Stimulated activated CD4-positive, alpha-beta T cell treated with anti-CD3 and anti-CD28 coated beads, Interleukin-1b, Interleukin-23, amount 100 ng/mL, for 4 hours (primary cell): ENCODE measurements at regions not wholly inside any gene's neighbourhood (a gene's known extent, or its start where the extent isn't known, plus 50 kb on each side); places are given as distances from the start of the nearest gene placed in this dataset.

Experiments used
- DNase-seq, 2 donors: peaks; one replicate each; pipeline ENCODE4 v3.0.0-alpha.2; 2020; ENCODE audit warnings: low read depth in 2 of 2

DNA sequence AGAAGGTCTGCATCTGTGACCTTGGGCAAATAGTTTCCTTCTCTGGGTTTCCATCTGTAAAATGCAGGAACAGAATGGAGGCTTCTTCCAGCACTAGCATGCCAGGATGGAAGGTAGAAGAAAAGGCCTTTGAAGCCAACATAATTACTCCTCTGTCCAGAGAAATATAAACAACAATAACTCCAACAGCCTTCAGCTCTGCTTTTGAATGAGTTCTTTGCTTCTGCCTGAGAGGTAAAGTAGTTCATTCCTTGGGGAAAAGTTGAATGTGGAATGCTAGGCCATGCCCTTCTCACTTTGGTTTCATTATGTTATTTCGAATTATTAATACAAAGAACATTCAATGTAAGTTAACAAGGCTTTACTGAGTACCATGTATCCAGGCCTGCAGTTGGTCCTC, 61.2 kb upstream of the BLID start:
- no peak for DNase-seq

DNA sequence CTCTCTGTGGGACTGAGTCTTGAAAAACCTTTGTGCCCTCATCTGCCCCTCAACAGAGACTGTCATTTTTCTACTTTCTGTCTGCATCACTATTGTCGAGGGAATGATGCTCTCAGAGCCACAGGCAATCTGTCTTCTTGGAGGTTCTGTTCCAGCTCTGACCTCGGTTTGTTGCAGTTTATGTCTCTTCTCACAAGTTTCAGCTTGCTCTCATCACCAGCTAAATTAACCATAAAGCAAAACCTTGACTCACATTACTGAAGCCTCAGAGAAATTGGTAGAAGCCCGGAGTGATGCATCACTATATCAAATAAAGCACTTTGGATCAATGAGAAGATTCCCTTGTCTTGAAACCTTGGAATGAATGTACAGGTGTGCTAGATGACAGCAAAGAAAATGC, 60.6 kb upstream of the BLID start:
- DNase-seq, result no peak

DNA sequence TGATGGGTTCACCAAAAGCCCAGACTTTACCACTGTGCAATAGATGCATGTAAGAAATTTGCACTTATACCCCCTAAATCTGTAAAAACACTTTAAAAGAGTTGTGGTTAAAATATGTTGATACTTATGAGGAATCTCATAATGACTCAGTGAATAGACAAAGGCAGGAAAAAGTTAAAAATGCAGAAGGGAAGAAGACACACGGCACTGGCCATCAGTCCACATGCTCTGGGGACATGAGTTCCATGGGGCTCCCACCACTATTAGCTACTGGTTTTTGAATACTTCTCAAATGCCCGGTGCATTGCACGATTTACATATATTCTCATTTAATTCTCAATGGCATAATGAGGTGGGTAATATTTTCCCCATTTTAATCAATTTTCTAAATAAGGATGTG, 59.3 kb upstream of the BLID start:
- no peak for DNase-seq

DNA sequence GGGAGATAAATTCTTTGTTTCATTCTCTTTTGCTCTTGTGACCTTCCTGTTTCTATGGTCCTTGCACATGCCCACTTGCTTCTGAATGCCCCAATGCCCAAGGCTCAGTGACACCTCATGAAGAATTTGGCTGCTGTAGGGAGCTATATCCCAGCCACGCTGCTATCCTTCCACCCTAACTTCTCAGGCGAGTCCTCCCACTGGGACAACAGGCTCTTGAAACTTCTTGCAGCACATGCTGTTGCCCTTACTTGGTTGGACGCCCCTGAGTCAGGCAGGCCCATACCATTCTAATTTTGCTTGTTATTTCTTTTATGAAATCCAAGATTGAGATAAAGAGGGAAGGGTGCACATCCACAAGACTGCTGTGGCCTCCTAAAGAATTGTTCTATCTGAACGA, 57.6 kb upstream of the BLID start:
- no peak for DNase-seq

DNA sequence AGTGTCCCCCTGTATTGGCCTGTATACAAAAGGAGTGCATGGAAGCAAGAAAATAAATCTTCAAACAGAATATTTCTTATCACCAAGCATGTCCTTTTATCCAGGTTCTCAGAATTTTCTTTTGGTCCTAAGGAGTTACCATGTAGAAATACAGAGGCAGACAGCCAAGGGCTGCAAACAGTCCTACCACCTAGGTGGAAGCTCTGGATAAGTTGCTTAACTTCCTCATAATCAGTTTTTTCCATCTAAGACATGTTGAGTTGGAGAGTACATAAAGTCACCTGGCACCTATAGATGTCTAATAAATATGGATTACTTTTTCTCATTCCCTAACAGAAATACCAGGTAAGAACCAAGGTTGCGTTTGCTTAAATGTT, 57.0 kb upstream of the BLID start:
- no peak for DNase-seq

DNA sequence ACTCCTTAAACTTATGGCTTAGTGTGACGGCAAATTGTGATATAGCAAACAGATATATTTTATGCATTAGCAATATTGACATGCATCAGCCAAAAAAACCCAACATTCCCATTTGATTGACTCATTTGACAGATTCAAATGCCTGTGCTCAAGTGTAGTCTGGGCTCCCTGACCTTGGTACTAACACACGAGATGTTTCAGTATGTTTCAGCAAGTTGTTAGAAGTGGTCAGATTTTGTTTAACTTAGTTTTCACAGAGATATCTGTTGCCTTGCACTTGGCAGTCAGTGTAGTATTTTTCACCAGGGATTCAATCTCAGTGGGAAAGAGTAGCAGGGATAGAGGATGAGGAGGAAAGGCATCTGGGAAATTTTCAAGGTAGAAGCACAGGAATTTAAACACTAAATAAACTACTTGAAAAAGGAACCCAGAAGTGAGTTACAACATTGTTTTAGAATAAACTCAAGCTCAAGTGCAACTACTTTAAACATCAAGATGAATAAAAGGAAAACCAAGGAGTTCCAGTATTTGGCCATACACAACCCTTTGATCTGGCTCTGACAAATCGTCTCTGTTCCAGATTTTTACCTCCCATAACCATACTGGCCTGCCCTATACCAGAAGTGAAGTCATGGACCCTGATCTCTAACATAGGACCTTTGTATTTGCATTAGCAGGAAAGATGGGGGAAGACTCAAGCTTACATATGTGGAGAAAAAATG, 56.5 kb upstream of the BLID start:
- no peak for DNase-seq

DNA sequence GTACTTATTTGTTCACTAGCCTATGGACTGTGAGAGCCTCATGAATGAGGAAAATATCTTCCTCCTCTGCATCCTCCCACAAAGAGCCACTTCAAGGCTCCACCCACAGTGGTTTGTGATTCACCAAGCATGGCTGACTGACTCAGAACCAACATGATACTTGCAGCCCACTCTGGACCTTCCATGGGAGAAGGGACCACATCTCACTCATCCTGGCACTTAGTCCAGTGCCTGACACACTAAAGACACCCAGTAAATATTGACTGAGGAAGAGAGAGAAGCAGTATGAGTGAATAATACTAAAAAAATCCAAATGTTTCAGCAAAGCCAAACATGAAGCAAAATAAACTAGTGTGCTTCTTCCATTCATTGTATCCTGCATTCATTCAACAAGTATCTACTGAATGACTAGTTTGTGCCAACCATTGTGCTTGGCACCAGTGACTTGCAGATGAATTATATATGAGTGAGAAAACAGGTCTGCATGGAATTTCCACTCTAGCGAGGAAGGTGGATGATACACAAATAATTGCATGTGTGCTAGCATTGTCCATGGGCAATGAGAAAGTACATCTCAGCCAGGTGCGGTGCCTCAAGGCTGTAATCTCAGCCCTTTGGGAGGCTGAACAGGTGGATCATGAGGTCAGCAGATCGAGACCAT, 54.9 kb upstream of the BLID start:
- DNase-seq, result no peak

DNA sequence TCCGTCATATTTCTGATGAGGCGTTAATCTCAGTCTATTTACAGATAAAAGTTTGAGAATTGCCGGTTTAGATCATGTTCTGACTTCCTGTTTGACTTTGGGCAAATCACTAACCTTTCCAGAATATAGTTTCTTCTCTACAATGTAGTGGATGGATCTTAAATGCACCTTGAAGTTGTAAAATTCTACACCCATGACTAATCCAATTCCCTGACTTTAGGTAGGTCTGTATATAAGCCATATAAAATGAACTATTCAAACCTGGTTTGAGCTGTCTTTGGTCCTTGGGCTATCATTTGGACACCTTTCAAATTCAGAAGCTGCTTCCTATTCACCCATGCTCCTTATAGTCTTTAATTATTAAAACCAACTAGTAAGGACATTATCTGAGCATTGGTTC, 52.2 kb upstream of the BLID start:
- DNase-seq, result no peak

DNA sequence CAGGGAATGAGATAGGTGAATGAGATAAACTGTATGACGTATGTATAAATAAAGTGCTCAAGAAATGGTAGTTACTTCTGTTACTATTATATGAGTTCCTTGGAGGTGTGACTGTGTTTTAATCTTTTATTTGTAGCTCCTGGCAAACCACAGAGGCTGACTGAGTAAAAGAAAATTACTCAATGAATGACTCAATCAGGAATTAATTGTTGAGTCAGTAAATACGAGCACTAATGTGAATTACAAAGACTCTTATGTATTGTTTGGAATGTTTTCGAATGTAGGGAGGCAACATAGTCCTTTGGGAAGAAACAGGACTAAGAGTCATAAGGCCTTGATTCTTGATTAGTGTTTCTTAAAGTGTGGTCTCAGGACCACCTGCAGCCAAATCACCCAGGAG, 51.1 kb upstream of the BLID start:
- no peak for DNase-seq

DNA sequence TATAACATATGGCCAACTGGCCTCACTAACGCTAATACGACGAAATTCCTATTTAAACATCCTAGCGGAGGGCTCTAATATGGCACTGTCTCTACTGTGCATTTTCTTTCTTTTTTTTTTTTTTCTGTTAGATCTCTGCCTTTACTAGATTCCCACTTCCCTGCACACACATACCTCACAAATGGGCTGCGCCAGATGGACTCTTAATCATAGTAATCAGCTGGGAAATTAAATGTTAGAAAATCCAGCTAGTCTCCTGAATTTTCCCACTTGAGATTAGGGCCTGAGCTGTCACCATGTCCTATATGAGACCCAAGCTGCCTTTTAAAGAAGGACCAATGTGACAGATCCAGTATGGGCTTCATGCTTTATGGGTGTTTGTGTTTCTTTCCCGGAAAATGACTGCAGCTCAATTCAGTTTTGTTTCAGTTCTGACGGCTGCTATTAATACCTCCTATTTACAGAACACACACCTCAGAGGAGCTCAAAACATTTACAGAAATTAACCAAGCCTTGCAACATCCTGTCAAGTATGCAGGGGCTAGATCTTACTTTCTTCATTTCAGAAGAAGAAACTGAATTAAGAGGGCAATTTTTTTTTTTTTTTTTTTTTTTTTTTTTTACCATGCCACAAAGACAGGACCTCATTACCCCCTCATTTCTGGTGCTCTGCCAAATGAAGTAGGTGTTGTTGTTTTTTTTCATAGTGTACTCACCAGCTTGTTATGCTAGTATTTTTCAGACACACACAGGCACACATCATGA, 49.8 kb upstream of the BLID start:
- DNase-seq, result no peak
